ENCODE measurements at regions not wholly inside any gene's neighbourhood (a gene's known extent, or its start where the extent isn't known, plus 50 kb on each side); places are given as distances from the start of the nearest gene placed in this dataset.

- H3K27me3 Mint-ChIP-seq (ENCODE audit: unreplicated experiment) = no peaks in the 10 kb centered on the region
- H3K9me3 Mint-ChIP-seq (ENCODE audit: unreplicated experiment) = no peaks in the 10 kb centered on the region
- H3K4me3 Mint-ChIP-seq (ENCODE audit: unreplicated experiment) = no peak overlapping the region
- no peak for DNase-seq (ENCODE audit: low spot score)
- H3K27ac Mint-ChIP-seq (ENCODE audit: unreplicated experiment) = no peak overlapping the region
- TF ChIP-seq, protein P1, sequence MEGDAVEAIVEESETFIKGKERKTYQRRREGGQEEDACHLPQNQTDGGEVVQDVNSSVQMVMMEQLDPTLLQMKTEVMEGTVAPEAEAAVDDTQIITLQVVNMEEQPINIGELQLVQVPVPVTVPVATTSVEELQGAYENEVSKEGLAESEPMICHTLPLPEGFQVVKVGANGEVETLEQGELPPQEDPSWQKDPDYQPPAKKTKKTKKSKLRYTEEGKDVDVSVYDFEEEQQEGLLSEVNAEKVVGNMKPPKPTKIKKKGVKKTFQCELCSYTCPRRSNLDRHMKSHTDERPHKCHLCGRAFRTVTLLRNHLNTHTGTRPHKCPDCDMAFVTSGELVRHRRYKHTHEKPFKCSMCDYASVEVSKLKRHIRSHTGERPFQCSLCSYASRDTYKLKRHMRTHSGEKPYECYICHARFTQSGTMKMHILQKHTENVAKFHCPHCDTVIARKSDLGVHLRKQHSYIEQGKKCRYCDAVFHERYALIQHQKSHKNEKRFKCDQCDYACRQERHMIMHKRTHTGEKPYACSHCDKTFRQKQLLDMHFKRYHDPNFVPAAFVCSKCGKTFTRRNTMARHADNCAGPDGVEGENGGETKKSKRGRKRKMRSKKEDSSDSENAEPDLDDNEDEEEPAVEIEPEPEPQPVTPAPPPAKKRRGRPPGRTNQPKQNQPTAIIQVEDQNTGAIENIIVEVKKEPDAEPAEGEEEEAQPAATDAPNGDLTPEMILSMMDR (IDR thresholded peaks at IDR 0.05; ENCODE audit: unreplicated experiment) = no peak
- H3K4me1 Mint-ChIP-seq (ENCODE audit: unreplicated experiment) = peaks cover 3% of the 10 kb centered on the region
- H3K36me3 Mint-ChIP-seq (ENCODE audit: low read depth, unreplicated experiment) = no peaks in the 10 kb centered on the region
These were observed 102.3 kb upstream of the FGGY start for GRCh38 chr1:59194621-59195020.

GRCh38 chr1:59195151-59195550, 101.7 kb upstream of the FGGY start:
- H3K27ac Mint-ChIP-seq (ENCODE audit: unreplicated experiment) = no peak overlapping the region
- H3K36me3 Mint-ChIP-seq (ENCODE audit: low read depth, unreplicated experiment) = no peaks in the 10 kb centered on the region
- H3K27me3 Mint-ChIP-seq (ENCODE audit: unreplicated experiment) = no peaks in the 10 kb centered on the region
- no peak for DNase-seq (ENCODE audit: low spot score)
- H3K4me1 Mint-ChIP-seq (ENCODE audit: unreplicated experiment) = peaks cover 3% of the 10 kb centered on the region
- TF ChIP-seq, protein P1 (IDR thresholded peaks at IDR 0.05; ENCODE audit: unreplicated experiment) = no peak
- H3K9me3 Mint-ChIP-seq (ENCODE audit: unreplicated experiment) = no peaks in the 10 kb centered on the region
- no peak overlapping the region for H3K4me3 Mint-ChIP-seq (ENCODE audit: unreplicated experiment)

DNA sequence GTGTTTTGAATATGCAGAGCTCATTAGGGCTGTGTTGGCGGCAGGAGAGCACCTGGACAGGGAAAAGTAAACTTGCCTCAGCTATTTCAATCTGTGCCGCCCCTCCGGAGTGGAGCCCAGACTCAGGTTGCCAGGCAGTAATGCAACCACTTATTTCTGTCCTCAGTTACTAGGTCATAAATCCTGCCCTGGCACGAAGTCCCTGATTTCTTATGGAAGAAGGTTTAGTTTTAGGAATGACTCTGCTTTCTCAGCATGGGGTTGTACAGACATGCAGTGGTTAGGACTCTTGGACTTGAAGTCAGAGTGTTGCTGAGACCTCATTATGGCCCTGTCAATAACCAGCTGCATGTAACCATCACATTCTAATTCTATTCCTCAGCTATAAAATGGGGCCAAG, 98.3 kb upstream of the FGGY start:
- Mint-ChIP-seq H3K27me3 (ENCODE audit: unreplicated experiment) (peaks cover 5% of the 10 kb centered on the region), H3K9me3 (ENCODE audit: unreplicated experiment) (no peaks in the 10 kb centered on the region), H3K4me3 (ENCODE audit: unreplicated experiment) (no peak overlapping the region), H3K4me1 (ENCODE audit: unreplicated experiment) (peaks cover 4% of the 10 kb centered on the region), H3K36me3 (ENCODE audit: low read depth, unreplicated experiment) (no peaks in the 10 kb centered on the region), H3K27ac (ENCODE audit: unreplicated experiment) (no peak overlapping the region)
- TF ChIP-seq, protein P1 (IDR thresholded peaks at IDR 0.05; ENCODE audit: unreplicated experiment) = no peak
- no peak for DNase-seq (ENCODE audit: low spot score)

GRCh38 chr1:59199147-59199546, 97.7 kb upstream of the FGGY start:
- no peak overlapping the region for H3K4me3 Mint-ChIP-seq (ENCODE audit: unreplicated experiment)
- peaks cover 5% of the 10 kb centered on the region for H3K27me3 Mint-ChIP-seq (ENCODE audit: unreplicated experiment)
- TF ChIP-seq, protein P1 (IDR thresholded peaks at IDR 0.05; ENCODE audit: unreplicated experiment) = no peak
- peaks cover 6% of the 10 kb centered on the region for H3K4me1 Mint-ChIP-seq (ENCODE audit: unreplicated experiment)
- no peaks in the 10 kb centered on the region for H3K36me3 Mint-ChIP-seq (ENCODE audit: low read depth, unreplicated experiment)
- no peak for DNase-seq (ENCODE audit: low spot score)
- H3K9me3 Mint-ChIP-seq (ENCODE audit: unreplicated experiment) = no peaks in the 10 kb centered on the region
- H3K27ac Mint-ChIP-seq (ENCODE audit: unreplicated experiment) = no peak overlapping the region

DNA sequence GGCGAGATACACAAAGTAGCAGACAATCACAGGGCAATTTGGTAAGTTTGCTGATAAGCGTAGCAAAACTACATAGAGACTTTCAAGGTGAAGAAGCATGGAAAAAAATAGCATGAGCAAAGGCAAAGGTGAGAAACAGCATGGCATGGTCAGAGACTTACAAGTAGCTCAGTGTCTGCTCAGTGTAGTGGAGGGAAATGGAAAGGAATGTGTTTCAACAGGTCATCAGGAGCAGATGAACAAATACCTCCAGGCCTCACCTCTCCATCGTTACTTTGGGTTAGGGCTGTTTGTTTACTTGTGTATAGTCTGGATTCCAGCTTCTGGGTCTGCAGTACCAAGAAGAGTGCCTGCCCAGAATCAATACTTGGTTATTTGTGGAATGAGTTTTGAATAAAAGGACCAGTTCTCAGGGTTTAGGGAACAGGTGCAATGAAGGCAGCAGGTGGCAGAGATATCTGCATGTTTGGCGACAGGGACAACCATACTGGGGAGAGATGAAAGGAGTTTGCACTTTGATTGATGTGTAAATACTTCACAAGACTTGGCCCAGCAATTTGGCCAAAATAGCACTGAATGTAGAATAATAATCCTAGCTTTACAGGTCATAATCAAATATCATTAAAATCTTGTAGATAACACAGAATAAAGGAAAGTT, 97.0 kb upstream of the FGGY start:
- Mint-ChIP-seq H3K9me3 (ENCODE audit: unreplicated experiment) (peaks cover under 1% of the 10 kb centered on the region), H3K36me3 (ENCODE audit: low read depth, unreplicated experiment) (no peaks in the 10 kb centered on the region), H3K4me1 (ENCODE audit: unreplicated experiment) (peaks cover 6% of the 10 kb centered on the region), H3K4me3 (ENCODE audit: unreplicated experiment) (no peak overlapping the region), H3K27ac (ENCODE audit: unreplicated experiment) (no peak overlapping the region), H3K27me3 (ENCODE audit: unreplicated experiment) (peaks cover 5% of the 10 kb centered on the region)
- no peak for DNase-seq (ENCODE audit: low spot score)
- TF ChIP-seq, protein P1 (IDR thresholded peaks at IDR 0.05; ENCODE audit: unreplicated experiment) = no peak

All from endothelial cell (in vitro differentiated cells).